ENCODE measurements at regions not wholly inside any gene's neighbourhood (a gene's known extent, or its start where the extent isn't known, plus 50 kb on each side); places are given as distances from the start of the nearest gene placed in this dataset.

DNA sequence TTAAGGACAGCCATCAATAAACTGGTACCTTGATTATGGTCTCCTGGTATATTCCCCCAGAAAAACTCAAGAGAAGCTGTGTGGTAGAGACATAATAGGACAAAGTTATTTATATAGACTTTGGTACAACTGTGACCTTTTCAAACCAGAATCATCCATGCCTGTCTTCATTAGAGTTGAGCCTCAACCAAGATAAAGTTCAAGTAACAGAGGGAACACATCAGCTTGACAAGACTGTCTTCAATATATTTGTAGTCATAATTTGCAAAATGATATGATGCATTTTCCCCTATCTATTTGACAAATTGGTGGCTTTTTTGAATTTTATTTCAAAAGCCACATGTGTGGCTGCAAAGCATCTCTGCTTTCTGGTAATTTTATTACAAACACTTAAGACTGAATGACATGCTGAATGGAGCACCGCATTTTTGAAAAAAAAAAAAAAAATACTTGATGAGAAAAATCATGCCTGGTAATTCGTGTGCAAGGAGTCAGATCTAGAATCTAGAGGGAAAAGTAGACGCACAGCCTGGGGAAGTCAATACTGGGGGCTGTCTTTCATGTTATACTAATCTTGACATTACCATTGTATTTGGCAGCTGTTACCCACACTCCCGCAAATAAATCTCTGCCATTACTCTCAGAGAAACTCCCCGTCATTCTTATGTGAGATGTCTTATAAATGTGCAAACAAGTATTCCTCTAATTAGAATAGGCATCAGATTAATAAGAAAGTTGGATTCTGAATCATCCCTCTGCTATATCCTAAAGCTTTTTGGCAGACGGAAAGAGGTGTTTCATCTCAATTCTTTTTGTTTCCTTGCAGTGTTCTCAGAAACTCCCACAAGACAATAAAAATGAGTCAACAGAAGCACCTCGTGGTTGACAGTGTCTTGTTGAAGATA is 554.8 kb upstream of the CBLB start:
- TF ChIP-seq, protein P1, sequence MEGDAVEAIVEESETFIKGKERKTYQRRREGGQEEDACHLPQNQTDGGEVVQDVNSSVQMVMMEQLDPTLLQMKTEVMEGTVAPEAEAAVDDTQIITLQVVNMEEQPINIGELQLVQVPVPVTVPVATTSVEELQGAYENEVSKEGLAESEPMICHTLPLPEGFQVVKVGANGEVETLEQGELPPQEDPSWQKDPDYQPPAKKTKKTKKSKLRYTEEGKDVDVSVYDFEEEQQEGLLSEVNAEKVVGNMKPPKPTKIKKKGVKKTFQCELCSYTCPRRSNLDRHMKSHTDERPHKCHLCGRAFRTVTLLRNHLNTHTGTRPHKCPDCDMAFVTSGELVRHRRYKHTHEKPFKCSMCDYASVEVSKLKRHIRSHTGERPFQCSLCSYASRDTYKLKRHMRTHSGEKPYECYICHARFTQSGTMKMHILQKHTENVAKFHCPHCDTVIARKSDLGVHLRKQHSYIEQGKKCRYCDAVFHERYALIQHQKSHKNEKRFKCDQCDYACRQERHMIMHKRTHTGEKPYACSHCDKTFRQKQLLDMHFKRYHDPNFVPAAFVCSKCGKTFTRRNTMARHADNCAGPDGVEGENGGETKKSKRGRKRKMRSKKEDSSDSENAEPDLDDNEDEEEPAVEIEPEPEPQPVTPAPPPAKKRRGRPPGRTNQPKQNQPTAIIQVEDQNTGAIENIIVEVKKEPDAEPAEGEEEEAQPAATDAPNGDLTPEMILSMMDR (IDR thresholded peaks at IDR 0.05): no peak
- no peak for TF ChIP-seq POLR2A (IDR thresholded peaks at IDR 0.05)

All from uterus (tissue), 2 donors.